Calu3 (cell line): ENCODE measurements at regions not wholly inside any gene's neighbourhood (a gene's known extent, or its start where the extent isn't known, plus 50 kb on each side); places are given as distances from the start of the nearest gene placed in this dataset.

Experiments
- BruUV-seq: library from RNA; stranded (reverse); fragments of 400-500 nt; replicated peaks from 2 replicates; lab custom pipeline; 2021; lab: Mats Ljungman, UMichigan
- CTCF ChIA-PET: fragments of 300-600 bp; sonication (Branson Sonifier 250); formaldehyde crosslinking; loops from one replicate; lab custom pipeline; 2022; ENCODE audit warnings: antibody characterized with exemption; lab: Charles Lee
- DNase-seq: peaks from one replicate; pipeline ENCODE4 v3.0.0; 2022
- H3K27ac Mint-ChIP-seq: one replicate; pipeline ENCODE4 v1.8.0; 2022; ENCODE audit warnings: mixed read lengths; ENCODE audit not compliant: unreplicated experiment
- H3K27me3 Mint-ChIP-seq: one replicate; pipeline ENCODE4 v1.8.0; 2022; ENCODE audit warnings: mixed read lengths; ENCODE audit not compliant: unreplicated experiment
- H3K36me3 Mint-ChIP-seq: one replicate; pipeline ENCODE4 v1.8.0; 2022; ENCODE audit warnings: mild to moderate bottlenecking, moderate library complexity, mixed read lengths; ENCODE audit not compliant: insufficient read depth, unreplicated experiment
- H3K4me1 Mint-ChIP-seq: one replicate; pipeline ENCODE4 v1.8.0; 2022; ENCODE audit warnings: mild to moderate bottlenecking, low read depth, mixed read lengths; ENCODE audit not compliant: unreplicated experiment
- H3K4me3 Mint-ChIP-seq: one replicate; pipeline ENCODE4 v1.8.0; 2022; ENCODE audit warnings: mild to moderate bottlenecking, low read depth, moderate library complexity, mixed read lengths; ENCODE audit not compliant: unreplicated experiment
- H3K9me3 Mint-ChIP-seq: one replicate; pipeline ENCODE4 v1.8.0; 2022; ENCODE audit warnings: low read depth, mixed read lengths; ENCODE audit not compliant: unreplicated experiment
- CTCF ChIP-seq: fragments of 200-600 bp; IDR thresholded peaks from one replicate; pipeline ENCODE4 v1.8.0; 2022; ENCODE audit warnings: antibody characterized with exemption; ENCODE audit not compliant: unreplicated experiment
- intact Hi-C: fragments of 100-400 bp; cut with micrococcal nuclease; formaldehyde crosslinking; loops from one replicate; pipeline ENCODE4 v1.10.0; 2022; ENCODE audit not compliant: unreplicated experiment

DNA sequence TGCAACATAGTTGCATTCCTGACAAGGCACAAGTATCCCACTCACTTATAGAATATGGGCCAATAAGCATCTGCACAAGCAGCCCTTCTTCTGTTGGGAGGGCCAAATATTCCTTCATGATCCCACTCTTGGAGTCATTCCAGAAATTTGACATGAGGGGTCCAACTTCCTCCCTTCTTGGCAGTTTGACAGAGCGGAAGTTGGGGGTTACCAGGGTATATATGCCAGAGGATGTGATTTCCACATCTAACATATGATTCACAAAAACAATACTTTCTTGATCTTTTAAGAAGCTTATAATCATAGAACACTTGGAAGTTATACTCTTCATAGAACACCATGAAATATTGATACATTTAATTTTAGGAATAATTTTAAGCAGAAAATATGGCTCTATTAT lies 100.9 kb upstream of the CRBN start:
- intact Hi-C loops: no loop called here
- DNase-seq: no peak
- no peak overlapping the region for H3K4me3 Mint-ChIP-seq
- peaks cover 5% of the 10 kb centered on the region for H3K9me3 Mint-ChIP-seq
- no TSS peak for BruUV-seq
- H3K36me3 Mint-ChIP-seq: no peaks in the 10 kb centered on the region
- H3K27me3 Mint-ChIP-seq: no peaks in the 10 kb centered on the region
- H3K4me1 Mint-ChIP-seq: no peaks in the 10 kb centered on the region
- no peak overlapping the region for H3K27ac Mint-ChIP-seq
- CTCF ChIA-PET: no interaction called here
- no peak for TF ChIP-seq CTCF

GRCh38 chr3:3278073-3278472 lies 98.6 kb upstream of the CRBN start:
- intact Hi-C loops: no loop called here
- Mint-ChIP-seq H3K27me3 (no peaks in the 10 kb centered on the region), H3K36me3 (no peaks in the 10 kb centered on the region), H3K4me1 (no peaks in the 10 kb centered on the region), H3K27ac (no peak overlapping the region), H3K4me3 (no peak overlapping the region), H3K9me3 (peaks cover 8% of the 10 kb centered on the region)
- BruUV-seq: no TSS peak
- no peak for TF ChIP-seq CTCF
- no peak for DNase-seq
- CTCF ChIA-PET: no interaction called here

DNA sequence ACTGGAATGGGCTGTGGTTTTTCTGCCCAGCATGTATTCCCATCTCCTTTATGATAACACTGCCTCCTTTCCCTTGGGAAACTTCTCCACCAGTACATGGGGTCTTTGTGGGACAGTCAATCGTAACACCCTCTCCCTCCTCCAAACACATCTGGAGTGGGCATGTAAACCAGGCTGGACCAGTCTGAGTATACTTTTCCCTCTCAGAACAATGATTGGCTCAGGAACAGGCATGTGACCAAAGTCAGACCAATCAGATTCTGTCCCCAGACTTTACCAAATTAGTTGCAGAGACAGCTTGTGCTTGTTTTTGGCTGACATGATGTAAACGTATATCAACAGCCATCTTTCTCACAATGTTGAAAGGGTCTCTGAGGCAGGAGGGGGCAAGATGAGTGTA lies 97.1 kb upstream of the CRBN start:
- H3K9me3 Mint-ChIP-seq: peaks cover 8% of the 10 kb centered on the region
- H3K27me3 Mint-ChIP-seq: no peaks in the 10 kb centered on the region
- no peak overlapping the region for H3K27ac Mint-ChIP-seq
- CTCF ChIA-PET: no interaction called here
- H3K4me3 Mint-ChIP-seq: no peak overlapping the region
- H3K4me1 Mint-ChIP-seq: no peaks in the 10 kb centered on the region
- BruUV-seq: no TSS peak
- no peak for TF ChIP-seq CTCF
- H3K36me3 Mint-ChIP-seq: no peaks in the 10 kb centered on the region
- intact Hi-C loops: no loop called here
- DNase-seq: no peak

DNA sequence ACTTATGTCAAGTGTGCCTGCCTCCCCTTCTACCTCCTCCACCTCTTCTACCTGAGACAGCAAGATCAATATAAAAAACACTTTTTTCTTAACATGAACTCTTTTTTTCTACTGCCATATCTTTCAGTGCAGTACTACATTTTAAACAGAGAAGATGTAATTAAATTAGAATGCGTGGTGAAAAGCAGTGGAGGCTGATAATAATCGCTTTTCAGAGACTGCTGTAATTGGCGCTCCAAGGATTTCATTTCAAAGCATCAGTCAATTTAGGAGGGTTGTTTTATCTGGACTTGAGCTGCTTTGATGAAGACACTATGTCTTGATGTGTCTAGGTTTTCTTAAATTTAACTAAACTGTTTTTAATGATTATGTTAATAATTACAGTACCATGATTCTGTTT lies 85.3 kb upstream of the CRBN start:
- CTCF ChIA-PET: no interaction called here
- H3K9me3 Mint-ChIP-seq: peaks cover 10% of the 10 kb centered on the region
- no peaks in the 10 kb centered on the region for H3K27me3 Mint-ChIP-seq

More for the DNA sequence above, 85.3 kb upstream of the CRBN start:
- Mint-ChIP-seq H3K4me3 (no peak overlapping the region), H3K27ac (no peak overlapping the region), H3K4me1 (no peaks in the 10 kb centered on the region), H3K36me3 (no peaks in the 10 kb centered on the region)
- DNase-seq: no peak
- BruUV-seq: no TSS peak
- intact Hi-C loops: no loop called here
- no peak for TF ChIP-seq CTCF
